Mucosa of descending colon (tissue), 3 donors: ENCODE measurements at regions not wholly inside any gene's neighbourhood (a gene's known extent, or its start where the extent isn't known, plus 50 kb on each side); places are given as distances from the start of the nearest gene placed in this dataset.

ENCODE experiments used
- ATAC-seq: fragments of 200-7000 bp; cut with Tn5 transposase; one replicate; pipeline ENCODE4 v1.9.1; 2020; ENCODE audit warnings: mild to moderate bottlenecking, moderate library complexity
- DNase-seq, 3 donors: peaks; one replicate each; pipeline ENCODE4 v3.0.0-alpha.2; 2020
- H3K36me3 ChIP-seq: fragments of 200-600 bp; one replicate; pipeline ENCODE4 v1.8.0; 2021; ENCODE audit warnings: low read depth, mild to moderate bottlenecking
- H3K4me1 ChIP-seq: fragments of 200-600 bp; one replicate; pipeline ENCODE4 v1.8.0; 2021; ENCODE audit warnings: low read depth, mild to moderate bottlenecking
- H3K4me3 ChIP-seq: fragments of 200-600 bp; one replicate; pipeline ENCODE4 v1.8.0; 2021; ENCODE audit warnings: mild to moderate bottlenecking
- H3K9me3 ChIP-seq: fragments of 200-600 bp; one replicate; pipeline ENCODE4 v1.8.0; 2021; ENCODE audit warnings: mild to moderate bottlenecking
- intact Hi-C, 2 donors: fragments of 100-400 bp; cut with DNase I in 1 of 2; cut with micrococcal nuclease in 1 of 2; formaldehyde crosslinking; loops; one replicate each; pipeline versions ENCODE4 v1.11.0 to v1.11.1; 2022; cut with DNase I, micrococcal nuclease
- TF ChIP-seq, protein P1 (sequence below): fragments of 200-600 bp; IDR thresholded peaks from one replicate; pipeline ENCODE4 v1.8.0; 2022; ENCODE audit warnings: antibody characterized with exemption, mild to moderate bottlenecking
- donor health status: DM: no; HTN: no; CAD: no; lungs with moderate emphysema.
- donor health status: DM: no; HTN: no; CAD: no.
- donor health status: DM: no; HTN: yes; CAD: no.

DNA sequence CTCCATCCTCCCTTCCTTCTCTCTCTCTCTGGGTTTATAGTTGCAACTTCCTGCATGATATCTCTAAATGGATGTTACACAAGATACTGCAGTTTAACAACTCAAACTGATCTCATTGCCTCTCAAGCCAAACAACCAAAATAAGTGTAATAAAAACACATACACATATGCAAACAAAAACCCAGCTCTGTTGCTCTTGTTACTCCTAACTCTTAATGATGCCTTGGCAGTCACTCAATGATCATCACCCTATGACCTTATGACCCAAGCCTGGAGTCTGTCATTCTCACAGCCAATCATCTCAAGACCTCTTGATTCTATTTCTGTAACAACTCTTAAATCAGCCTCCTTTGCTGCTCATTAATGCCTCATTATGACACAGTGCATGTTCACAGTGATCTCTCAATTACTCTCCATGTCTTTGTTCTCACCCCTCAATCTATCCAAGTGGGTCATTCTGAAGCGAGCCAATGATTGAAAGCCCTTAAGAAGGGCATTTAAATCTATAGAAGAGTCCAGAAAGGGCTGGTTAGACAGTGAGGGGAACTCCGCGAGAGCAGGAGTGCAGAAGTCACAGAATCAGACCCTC is 210.9 kb downstream of the INHBA start:
- Histone ChIP-seq H3K4me1 (no peaks in the 10 kb centered on the region), H3K4me3 (no peak overlapping the region), H3K36me3 (no peaks in the 10 kb centered on the region), H3K9me3 (no peaks in the 10 kb centered on the region)
- ATAC-seq (no peak), DNase-seq (no peak)
- intact Hi-C loops, result no loop called here
- TF ChIP-seq, protein P1, sequence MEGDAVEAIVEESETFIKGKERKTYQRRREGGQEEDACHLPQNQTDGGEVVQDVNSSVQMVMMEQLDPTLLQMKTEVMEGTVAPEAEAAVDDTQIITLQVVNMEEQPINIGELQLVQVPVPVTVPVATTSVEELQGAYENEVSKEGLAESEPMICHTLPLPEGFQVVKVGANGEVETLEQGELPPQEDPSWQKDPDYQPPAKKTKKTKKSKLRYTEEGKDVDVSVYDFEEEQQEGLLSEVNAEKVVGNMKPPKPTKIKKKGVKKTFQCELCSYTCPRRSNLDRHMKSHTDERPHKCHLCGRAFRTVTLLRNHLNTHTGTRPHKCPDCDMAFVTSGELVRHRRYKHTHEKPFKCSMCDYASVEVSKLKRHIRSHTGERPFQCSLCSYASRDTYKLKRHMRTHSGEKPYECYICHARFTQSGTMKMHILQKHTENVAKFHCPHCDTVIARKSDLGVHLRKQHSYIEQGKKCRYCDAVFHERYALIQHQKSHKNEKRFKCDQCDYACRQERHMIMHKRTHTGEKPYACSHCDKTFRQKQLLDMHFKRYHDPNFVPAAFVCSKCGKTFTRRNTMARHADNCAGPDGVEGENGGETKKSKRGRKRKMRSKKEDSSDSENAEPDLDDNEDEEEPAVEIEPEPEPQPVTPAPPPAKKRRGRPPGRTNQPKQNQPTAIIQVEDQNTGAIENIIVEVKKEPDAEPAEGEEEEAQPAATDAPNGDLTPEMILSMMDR, result no peak

DNA sequence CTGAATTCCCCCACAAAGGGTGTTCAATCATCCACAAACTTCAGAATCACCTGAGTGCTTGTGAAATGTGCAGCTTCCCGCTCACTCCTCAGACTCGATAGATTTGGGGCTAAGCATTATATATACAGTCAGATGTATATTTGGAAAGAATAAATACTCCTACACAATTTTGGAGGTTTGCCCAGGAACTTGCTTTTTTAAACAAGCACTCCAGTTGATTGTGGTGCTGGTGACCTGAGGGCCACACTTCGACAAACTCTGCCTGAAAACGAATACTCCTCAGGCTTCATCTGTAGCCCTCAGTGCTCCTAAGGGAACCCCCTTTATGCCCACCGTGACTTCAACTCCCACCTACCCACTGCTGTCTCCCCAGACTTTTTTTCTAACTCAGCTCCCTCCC is 211.6 kb downstream of the INHBA start:
- DNase-seq (no peak), ATAC-seq (no peak)
- TF ChIP-seq, protein P1, result no peak

DNA sequence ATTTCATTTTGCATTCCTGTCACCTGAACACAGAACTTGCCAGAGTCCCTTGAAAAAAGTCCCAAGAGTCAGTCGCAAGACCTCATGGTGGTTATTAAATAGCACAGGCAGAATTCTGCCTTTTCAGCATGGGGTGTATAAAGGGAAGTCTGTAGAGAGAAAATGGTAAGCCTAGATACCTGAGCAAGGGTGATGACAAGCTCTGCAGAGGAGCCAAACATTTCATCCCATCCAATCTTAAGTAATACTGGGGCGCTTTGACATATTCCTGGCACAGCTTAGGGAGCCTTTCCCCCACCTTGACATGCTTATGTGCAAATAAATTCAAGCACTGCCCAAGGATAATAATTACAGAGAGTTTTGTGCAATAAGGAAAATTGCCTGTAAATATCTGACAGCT is 213.0 kb downstream of the INHBA start:
- Histone ChIP-seq H3K36me3 (no peaks in the 10 kb centered on the region), H3K4me1 (no peaks in the 10 kb centered on the region), H3K4me3 (no peak overlapping the region), H3K9me3 (no peaks in the 10 kb centered on the region)
- DNase-seq, result no peak
- intact Hi-C loops, result no loop called here
- ATAC-seq, result no peak
- TF ChIP-seq, protein P1, result no peak

More for the DNA sequence above, 211.6 kb downstream of the INHBA start:
- no peaks in the 10 kb centered on the region for H3K4me1 ChIP-seq
- no peaks in the 10 kb centered on the region for H3K9me3 ChIP-seq
- intact Hi-C loops, result no loop called here
- no peaks in the 10 kb centered on the region for H3K36me3 ChIP-seq
- H3K4me3 ChIP-seq, result no peak overlapping the region

DNA sequence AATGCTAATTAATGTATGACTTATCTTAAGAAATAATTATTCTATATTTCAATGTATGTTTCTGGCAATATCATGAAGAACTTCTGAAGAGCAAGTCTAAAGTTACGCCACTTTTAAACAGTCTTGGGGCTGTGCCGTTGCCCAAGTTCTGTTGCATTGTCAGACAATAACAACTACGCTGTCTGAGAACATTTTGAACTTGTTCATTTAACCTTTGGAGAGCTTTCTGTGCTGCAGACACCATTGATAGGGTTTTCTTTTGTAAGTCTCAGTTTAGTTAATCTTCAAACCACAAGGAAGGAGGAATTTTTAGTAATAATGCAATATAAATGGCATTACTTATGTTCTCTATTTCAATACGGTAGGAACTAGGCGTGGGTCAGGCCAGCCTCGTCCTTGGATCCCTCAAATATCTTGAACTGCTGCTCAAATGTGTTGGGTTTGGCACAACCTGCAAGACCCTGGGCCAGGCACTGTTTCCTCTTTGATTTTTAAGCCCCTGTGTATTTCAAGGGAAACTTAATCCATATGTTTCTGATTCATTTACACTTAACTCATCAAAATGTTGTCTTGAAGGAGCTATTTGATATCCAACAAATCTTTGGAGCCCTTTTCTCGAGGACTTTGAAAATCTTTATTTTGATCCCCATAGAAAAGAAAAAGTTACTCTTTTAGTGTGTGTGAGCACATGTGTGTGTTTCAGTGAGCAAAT is 215.5 kb downstream of the INHBA start:
- TF ChIP-seq, protein P1, result no peak

DNA sequence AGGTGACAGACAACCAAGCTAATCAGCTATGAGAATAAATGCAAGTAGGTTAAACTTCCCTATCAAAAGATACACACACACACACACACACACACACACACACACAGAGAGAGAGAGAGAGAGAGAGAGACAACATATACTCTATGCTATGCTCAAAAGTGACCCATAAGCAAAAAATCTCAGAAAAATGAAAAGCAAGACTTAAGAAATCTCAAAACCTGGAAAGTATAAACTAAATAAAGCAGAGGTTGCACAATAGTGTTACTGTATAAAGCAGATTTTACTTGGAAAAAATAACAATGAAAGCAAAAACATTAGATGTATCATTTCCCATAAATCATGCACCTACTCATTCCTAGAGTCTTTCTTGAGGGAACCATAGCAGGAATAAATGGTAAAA is 221.5 kb downstream of the INHBA start:
- ATAC-seq (no peak), DNase-seq (no peak)
- no peaks in the 10 kb centered on the region for H3K9me3 ChIP-seq
- TF ChIP-seq, protein P1, result no peak
- H3K4me3 ChIP-seq, result no peak overlapping the region
- intact Hi-C loops, result no loop called here
- no peaks in the 10 kb centered on the region for H3K36me3 ChIP-seq
- H3K4me1 ChIP-seq, result no peaks in the 10 kb centered on the region

More for the DNA sequence above, 215.5 kb downstream of the INHBA start:
- Histone ChIP-seq H3K9me3 (no peaks in the 10 kb centered on the region), H3K4me1 (no peaks in the 10 kb centered on the region), H3K36me3 (no peaks in the 10 kb centered on the region), H3K4me3 (no peak overlapping the region)
- ATAC-seq, result no peak
- intact Hi-C loops, result no loop called here
- DNase-seq, result no peak
